Inferior parietal cortex (tissue), 1 donor: ENCODE measurements at regions not wholly inside any gene's neighbourhood (a gene's known extent, or its start where the extent isn't known, plus 50 kb on each side); places are given as distances from the start of the nearest gene placed in this dataset.

Experiments
- DNase-seq: peaks from one replicate; pipeline ENCODE4 v3.0.0-alpha.2; 2016; ENCODE audit errors: extremely low spot score

DNA sequence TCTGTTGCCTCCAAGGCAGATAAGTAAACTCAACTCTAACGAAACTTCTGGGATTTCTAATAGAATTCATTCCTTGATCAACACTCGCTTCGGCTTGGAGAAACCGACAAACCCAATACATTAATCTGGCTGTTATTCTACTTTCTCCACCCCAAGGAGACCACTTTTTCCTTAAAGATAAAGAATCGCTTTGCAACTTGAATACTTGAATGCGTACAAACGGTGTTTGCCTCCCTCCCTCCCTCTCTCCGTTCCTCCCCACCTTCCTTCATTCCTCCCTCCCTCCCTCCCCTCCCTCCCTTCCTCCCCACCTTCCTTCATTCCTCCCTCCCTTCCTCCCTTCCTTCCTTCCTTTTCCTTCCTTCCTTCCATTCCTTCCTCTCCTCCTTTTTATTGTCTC is 432.6 kb downstream of the HAPSTR1 start:
- no peak for DNase-seq

DNA sequence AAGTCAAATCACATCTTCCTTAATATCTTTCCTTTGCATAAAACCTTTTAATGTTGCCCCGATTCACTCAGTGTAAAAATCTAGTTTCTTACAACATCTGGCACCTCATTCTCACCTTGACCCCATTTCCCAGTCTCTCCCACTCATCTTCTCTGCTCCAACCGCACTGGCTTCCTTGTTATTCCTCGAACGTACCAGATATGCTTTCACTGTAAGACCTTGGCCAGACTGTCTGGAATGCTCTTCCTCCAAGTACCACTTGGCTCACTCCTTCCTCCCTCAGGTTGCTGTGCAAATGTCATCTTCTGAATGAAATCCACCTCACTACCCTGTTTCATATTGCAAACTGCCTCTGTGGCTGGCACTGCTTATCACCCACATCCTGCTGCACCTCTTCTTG is 433.6 kb downstream of the HAPSTR1 start:
- no peak for DNase-seq

DNA sequence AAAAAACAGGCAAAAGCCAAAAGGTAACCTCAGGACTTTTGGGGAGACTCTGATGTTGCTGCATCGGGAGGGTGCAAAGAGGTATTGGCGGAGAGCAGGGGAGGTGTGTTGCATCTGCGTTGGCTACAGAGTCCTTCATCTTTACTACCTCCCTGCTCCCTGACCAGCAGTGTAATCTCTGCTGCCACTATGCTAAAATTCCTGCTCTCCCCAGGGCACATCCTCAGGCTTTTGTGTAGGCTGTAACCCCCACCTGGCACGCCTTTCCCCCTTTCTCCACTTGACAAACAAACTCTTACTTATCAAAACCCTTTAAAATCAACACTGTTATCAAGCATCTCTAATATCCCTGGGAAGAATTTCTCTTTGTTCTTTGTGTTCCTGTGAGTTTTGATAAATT is 435.3 kb downstream of the HAPSTR1 start:
- no peak for DNase-seq

DNA sequence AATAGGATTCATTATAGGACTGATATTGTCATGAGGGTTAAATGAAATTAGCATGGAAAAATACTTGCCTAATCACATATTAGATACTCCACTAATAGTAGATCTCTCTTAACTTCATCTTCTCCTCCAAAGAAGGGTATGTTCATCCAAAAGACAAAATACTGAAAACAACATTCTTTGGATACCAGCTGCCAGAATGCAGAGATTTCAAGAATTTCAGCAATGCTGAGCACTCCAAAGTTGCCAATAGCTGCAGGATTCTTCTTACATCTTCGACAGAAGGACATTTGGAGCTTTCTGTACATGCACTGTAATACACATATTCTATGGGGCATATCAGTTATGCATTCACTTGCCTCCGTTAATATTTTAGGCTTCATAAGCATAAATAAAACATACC is 436.5 kb downstream of the HAPSTR1 start:
- no peak for DNase-seq

DNA sequence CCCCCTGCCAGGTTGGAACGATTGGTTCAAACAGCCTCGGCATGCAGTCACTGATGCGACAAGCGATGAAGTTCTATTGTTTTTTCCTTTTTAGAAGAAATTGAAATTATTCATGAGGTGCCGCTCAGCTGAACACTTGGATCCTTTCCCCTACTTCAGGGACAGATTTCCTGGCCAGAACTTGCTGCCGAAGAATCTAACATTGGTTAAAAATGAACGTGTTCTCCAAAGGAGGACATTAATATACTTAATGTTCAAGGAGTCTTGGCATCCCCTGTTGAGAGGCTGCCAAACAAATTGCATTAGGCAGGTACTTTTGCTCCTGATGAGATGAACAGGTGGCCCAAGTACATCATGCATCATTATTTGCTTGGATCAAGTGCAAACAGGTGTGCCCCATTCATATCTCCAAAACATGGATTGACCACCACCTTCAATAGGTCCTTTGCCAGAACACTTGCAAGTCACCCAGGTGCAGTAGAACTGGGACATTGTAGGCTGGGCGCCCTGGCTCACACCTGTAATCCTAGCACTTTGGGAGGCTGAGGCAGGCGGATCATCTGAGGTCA is 437.2 kb downstream of the HAPSTR1 start:
- no peak for DNase-seq

DNA sequence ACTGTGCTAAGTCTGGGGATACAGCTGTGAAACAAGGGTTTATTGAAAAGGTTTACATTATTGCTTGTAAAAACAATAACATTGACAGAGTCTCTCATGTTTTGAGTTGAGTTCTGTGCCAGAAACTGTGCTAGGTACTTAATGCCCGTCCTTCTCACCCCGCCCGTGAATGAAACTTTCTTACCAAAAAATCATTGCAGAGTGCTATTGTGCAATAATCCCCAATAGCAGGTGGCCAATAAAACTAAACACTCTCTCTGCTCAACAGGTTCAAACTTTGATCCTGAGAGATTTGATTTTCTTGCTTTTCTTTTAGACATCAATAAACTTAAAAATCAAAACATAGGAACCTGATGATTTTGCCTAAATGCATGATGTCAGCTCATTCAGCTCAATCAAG is 441.6 kb downstream of the HAPSTR1 start:
- DNase-seq: no peak

DNA sequence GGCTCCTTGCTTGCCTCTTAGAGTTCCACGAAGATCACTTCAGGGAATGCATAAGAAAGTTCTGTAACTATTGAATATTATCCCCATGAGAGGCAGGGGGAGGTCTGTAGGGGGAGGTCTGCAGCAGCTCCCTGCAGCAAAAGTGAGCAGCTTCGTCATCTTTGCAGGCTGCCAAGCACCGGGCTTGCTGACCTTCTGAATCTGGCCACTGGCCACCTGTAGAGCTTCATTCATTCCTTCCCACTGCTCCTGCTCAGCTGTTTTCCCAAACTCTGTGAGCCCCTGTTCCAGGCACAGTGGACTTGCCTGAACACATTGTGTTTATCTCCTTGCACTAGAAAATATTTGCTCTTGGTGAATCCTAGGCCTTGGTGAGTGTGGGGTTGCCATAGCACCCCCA is 443.3 kb downstream of the HAPSTR1 start:
- DNase-seq: no peak

DNA sequence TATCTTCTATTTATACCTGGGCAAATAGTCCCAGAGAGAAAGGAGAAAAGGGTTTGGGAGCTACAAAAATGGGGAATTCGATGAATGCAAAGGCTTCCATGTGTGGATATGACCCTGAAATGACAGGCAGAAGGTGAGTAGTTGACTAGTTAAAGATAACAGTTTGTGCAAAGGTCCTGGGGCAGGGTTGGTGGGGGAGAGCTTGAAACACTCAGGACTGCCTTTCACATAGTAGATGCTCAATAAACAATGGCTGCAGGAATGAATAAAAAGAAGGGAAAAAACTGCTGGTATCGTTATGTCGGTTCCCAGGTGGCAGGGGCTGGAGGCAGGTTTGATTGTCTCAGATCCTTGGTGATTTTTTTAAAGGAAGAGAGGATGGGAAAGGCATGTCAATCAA is 445.5 kb downstream of the HAPSTR1 start:
- no peak for DNase-seq

DNA sequence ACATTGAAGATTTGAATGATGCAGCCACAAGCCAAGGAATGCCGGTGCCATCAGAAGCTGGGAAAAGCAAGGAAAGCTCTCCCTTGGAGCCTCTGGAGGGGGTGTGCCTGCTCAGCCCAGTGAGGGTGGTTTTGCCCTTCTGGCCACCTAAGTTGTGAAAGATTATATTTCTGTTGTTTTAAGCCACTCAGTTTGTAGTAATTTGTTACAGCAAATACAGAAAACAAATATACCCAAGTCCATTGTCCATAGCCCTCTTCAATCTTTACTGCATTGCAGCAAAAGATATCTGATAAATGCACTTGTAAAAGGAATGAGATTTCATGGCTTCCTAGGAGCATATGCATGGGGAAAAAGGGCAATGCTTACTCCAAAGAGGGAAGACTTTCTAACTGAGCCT is 447.9 kb downstream of the HAPSTR1 start:
- no peak for DNase-seq

DNA sequence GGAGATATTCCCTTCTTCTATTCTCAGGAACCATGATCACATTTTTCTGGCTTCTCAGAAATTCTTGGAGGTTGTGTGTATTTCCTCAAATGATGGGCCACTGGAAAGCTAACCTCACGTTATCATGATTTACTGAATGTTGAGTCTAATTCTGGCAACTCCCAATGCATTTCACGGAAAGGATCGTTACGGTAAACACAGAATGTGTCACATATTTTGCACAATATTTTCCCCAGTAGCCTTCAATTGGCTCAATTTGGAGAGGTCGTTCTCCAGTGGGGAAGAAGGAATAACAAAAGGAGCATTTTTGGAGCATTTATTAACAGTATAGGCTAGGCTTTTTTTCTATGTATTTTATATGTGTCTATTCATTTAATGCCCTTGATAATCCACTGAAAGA is 450.3 kb downstream of the HAPSTR1 start:
- no peak for DNase-seq

DNA sequence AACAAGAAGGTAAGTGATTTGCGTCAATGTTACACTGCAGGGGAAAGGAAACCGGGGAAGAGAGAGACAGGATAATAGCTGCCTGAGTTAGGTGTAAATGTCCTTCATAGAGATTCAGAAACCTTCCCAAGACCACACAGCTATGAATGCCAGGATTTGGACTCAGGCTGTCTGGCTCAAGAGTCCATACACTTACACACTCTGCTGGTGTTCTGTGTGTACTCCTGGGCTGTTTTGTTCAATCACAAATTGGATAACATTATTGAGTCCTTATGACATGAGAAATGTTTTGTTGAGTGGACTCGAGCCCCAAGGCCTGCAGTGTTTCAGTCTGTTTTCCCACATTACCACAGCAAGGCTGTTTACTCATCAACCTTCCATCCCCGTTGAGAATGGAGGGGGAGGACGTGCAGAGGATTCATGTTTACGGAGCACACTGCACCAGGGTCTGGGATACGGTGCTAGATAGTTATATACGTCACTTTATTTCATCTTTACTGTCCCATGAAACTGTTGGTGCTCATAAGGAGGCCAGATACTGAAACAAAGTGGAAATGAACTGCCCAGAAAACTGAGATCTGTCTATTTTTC is 450.8 kb downstream of the HAPSTR1 start:
- DNase-seq: no peak

DNA sequence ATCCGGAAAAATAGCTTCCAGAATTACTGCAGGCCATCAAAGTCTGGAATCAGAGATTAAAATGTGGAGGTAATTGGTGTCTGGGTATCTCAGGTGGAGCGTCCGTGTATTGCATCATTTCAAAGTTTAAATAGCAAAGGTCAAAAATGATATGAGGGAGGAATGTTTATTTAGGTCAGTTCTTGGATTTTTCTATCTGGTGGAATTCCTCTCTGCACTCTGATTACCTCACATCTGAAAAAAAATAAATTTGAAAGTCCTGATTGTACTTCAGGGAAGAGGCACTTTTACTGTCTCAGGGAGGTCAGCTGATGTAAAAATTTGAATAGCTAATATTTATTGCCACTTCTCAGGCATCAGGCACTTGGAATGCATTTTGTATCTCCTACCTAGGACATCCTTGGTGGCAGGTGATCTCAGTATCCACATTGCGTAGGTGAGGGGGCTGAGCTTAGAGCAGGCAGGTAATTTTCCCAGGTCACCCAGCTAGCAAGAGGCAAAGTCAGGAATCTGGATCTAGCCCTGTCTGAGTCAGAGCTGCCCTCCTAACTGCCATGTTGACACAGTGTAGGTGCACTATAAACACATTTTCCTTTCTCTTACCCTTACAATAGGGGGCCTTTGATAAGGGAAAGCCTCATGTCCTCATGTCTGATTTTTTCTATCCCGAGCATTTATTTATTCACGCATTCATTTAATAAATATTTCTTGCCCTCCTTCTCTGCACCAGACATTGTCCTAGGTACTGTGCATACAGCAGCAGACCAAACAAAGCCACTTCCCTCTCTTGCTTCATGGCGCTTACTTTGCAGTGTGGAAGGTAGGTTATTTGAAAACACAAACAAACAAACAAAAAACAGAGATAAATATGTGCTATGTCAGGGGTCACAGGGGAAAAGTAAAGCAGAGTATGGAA is 454.3 kb downstream of the HAPSTR1 start:
- no peak for DNase-seq

DNA sequence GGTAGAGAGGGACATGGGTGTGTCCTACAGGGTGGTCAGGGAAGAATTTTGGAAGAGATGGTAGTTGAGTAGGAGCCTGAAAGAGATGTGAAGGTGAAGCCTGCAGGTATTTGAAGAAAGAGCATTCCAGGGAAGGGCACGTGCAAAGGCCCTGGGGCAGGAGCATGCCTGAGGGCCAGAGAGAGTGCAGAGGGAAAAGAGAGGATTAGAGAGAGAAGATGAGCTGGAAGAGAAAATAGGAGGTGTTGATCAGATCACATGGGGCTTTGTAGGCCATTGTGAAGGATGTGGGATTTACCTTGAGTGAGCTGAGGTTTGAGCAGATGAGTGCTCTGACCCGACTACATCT is 455.0 kb downstream of the HAPSTR1 start:
- no peak for DNase-seq

DNA sequence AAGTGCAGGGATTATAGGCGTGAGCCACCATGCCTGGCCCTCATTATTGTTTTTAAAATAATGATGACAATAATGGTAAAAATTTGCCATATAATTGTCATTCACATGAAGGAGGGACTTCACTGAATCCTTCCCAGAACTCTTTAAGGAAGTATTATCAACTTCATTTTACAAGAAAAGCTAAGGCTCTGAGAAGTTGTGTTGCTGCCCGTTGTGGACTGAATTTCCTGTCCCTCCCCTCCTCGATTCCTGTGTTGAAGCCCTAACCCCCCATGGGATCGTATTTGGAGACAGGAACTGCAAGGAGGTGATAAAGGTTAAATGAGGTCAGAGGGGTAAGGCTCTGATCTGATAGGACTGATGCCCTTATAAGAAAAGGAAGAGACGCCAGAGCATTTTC is 458.0 kb downstream of the HAPSTR1 start:
- no peak for DNase-seq

DNA sequence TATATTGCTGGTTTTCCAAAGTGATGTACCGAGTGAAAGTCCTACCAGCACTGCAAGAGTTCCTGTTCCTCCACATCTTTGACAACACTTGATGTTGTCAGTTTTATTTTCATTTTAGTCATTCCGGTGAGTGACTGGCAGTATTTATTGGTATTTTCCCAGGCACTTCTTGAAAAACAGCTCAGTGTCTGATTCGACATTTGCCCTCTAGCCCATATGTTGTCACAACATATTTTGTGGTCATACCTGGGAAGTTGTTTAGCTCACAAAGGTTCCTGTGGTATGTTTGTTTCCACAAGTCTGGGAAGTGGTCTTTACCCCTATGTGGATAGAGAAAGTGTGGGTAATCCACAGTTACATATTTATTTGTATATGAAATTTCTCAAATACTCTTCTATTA is 463.6 kb downstream of the HAPSTR1 start:
- no peak for DNase-seq

DNA sequence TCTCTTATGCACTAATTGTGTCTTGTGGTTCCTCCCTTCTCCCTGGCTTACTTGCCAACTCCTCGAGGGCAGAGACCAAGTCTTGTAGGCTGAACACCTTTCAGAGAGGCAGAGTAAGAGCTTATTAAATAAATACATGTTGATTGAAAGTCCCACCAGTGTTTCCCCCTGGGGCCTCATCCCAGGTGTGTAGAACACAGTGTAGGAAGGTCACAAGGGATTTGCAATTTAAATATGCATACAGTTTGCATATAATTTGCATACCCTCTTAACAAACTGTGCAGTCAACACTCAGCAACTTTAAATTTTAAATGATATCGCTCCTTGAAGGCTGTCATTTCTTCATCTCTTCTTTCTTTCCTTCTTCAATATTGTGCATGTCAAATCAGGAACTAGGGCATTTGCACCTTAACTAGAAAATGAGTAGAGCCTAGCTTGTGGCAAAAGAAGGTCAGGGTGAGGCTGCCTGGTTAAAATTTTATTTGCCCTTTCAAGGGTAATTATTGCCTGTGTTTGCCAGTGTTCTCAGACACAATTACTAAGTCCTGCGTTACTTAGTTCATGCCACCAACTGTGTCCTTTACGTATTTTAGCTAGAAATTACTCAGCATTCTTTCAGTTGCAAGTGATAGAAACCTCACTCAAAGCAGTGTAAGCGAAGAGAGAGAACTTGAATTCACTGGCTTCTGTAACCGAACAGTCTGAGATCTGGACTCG is 465.7 kb downstream of the HAPSTR1 start:
- DNase-seq: no peak

DNA sequence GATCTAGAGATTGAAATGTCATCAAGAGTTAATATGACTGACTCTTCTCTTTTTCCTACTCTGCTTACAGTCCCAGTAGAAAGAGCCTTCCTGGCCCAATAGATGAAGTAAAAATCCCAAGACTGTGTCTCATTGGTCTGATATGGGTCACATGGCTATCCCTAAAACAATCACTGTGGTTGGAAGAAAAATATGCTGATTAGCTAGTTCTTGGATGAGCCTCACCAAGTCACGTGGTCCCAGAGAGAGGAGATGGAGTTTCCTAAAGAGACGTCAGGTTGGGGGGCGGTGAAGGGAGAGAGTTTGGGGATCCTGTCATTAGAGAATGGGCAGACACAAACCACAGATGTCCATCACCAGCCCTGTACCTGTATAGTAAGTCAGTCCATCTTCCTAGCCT is 466.3 kb downstream of the HAPSTR1 start:
- DNase-seq: no peak

DNA sequence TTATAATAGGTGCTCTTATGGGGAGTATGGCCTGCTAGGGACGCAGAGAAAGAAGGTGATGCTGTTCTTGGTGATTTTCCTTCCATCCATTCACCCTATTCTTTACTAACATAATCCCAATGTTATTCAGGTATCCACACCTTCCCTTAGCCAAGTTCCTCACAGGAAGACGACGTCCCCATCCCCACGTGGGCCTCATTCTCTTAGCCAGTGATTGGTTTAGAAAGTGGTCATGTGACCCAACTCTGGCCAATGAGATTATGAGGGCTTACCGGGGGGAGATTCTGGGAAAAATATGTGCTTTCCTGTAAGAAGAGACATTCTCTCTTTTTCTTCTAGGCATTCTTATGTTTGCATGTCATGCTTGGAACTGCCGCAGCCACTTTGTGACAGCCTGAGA is 474.7 kb downstream of the HAPSTR1 start:
- DNase-seq: no peak

DNA sequence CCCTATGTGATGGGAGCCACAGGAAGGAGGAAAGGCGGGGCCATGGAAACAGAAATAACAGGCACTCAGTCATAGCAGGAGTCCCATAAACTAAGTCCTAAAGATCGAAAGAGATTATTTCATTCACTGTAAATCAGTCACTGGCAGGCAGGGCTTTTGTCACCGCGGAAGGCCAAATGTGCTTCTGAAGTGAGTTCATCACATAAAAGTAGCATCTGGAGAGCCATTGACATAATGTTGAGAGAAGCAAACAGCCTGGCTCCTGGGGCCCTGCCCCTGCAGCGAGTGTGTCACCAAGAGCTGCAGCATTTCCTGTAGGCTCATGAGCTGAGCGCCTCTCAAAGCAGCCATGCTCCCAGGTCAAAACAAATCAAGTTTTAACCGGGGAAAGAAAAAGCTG is 476.2 kb downstream of the HAPSTR1 start:
- DNase-seq: no peak

DNA sequence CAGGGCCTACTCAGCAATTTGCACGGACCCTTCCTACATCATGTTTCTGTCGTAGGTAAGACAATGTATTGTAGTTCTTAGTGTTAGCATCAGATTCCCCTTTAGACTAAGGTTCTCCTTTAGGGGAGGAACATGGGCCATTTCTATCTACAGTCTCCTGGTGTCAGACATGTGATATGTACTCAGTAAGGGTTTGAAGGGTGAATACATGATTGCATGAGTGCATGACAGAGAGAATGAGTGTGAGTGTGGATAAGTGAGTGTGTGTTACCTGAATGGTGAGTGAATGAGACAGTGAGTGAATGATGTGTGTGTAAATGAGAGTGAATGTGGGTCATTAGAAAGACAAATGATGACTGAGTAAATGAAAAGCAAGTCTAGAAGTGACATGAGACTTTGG is 476.8 kb downstream of the HAPSTR1 start:
- no peak for DNase-seq

DNA sequence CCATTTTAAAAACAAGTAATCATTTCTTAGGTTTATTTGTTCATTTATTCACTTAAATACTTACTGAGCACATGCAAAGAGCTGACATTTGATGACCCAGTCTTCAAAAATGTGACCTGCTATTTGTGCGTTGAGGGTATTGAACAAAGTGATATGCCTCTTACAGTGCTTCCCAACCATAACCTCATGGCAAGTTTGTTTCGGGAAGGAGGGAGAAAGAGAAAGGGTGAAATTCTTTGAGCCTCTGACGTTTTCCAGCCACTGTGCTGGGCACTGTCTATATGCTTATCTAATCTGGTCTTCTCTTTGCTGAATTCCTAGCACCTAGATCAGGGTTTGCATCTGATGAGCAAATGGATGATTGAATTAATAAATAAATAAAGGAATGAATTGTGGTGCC is 479.1 kb downstream of the HAPSTR1 start:
- DNase-seq: no peak

DNA sequence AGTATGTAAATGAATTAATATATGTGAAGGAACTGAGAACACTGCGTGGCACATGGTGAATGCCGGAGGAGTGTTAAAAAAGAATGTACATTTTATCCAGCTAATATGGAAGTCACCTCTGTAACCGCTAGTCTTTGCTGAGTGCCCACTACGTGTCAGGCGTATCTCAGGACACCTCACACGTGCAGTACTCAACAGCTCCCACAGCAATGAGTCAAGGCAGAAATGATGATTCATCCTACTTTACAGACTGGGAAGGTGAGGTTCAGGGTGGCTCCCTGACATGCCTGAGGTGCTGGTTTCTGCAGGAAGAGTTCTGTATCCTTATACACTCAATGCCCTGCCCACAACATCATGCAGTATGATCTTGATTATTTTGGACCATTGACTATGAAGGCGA is 487.0 kb downstream of the HAPSTR1 start:
- DNase-seq: no peak

DNA sequence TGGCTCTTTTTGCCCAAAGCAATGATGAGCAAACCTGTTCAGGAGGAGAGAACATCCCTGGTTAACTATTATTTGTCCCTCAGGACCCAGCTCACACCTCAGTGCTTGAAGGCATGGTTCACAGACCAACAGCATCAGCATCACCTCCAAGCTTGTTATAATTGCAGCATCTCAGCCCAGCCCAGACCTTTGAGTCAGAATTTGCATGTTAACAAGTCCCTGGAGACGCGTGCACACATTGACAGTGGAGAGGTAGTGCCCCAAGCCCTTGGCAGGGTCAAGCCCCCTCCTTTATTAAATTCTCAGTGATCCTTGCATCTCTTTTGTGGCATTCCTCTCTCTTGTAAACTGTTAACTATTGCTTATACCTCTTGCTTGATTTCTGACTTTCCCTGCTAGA is 488.6 kb downstream of the HAPSTR1 start:
- no peak for DNase-seq
